HG02571 (cell line): ENCODE measurements at regions not wholly inside any gene's neighbourhood (a gene's known extent, or its start where the extent isn't known, plus 50 kb on each side); places are given as distances from the start of the nearest gene placed in this dataset.
"Not testable (repeated sequence)": the region's sequence is repeated elsewhere in the genome, so short reads cannot be mapped to it uniquely, and the experiment has no call there.

Experiments
- ATAC-seq: cut with Tn5 transposase; IDR thresholded peaks from one replicate; pipeline ENCODE4 v1.9.1; 2021; ENCODE audit warnings: mild to moderate bottlenecking, moderate library complexity; ENCODE audit not compliant: unreplicated experiment

DNA sequence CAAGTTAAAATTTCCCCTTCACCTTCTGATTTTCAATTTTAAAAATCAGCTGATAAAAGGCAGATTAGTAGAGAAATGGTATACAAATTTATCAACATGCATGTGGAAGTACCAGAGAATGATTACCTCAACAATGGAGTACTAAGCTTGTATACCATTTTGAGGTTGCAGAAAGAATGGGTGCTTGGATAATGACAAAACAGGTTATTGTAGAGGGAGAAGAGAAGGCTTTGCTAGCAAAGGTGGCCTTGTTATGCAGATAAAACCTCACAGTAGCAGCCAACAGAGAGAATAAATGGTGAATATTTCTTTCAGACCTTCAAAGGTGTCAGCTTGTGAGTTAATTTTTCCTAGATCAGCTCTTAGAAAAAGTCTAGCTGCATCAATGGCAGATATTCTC lies 1174.9 kb upstream of the ADGRL4 start:
- no peak for ATAC-seq

DNA sequence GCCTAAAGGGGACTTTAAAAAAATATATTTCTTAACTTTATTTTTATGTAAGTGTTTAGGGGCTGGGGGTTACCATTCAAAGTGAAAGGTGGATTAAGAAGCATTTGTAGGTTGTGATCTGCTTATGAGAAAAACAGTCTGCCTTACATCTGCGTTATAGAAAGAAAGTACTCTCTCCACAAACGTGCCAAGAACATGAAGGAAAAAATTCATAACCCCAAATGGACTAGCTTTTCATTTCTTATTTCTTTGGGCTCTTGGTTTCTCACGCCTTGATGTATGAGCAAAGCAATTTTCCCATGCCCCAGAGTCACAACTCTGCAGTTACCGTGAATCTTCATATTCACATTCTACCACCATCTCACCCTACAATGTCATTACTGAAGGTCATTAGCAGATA lies 1165.1 kb upstream of the ADGRL4 start:
- ATAC-seq, result no peak

DNA sequence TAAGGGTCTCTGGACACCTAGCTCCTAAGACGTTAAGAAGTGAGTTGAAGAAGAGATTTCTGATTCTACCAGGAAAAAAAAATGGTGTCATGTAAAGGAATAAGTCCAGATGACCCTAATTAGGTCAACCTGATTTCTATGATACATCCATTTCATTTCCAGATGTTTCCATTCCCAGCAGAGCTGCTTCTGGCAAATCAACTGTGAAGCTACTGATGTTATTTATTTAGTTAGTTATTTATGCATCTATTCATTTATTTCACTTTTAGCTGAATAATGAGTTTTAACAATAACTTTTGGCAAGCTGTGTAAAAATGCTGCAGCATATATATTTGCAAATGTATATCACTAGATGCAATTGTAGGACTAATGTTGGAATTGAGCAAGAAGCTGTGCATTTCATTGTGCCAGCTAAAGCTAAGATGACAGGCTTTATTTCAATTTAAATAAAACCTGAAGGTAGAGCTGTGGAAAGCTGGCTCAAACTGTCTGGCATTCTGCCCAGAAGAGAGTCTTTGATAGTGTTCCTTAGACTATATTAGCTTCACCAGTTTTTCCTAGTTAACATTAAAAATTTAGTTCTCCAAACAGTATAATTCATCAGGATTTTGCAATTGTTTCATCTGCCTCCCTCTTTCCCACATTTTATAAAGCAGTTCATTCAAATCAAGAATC lies 1164.4 kb upstream of the ADGRL4 start:
- ATAC-seq, result no peak

DNA sequence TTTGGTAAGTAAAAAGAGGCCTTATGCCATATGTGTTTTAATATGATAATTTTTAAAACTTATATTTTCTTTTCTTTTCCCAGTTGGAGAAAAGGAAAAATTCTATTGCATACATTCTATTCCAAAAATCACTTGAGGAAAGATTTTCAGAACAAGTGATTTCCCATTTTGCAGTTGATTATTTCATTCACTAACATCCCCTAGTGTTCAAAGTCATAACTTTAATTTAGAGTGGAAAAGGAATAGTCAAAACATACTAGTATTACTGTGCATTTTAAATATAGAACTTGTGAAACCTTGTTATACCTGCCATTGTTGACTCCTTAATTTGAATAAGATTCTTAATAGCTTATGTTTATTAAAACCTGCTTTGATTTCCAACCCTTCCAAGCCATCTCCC lies 1157.6 kb upstream of the ADGRL4 start:
- no peak for ATAC-seq

DNA sequence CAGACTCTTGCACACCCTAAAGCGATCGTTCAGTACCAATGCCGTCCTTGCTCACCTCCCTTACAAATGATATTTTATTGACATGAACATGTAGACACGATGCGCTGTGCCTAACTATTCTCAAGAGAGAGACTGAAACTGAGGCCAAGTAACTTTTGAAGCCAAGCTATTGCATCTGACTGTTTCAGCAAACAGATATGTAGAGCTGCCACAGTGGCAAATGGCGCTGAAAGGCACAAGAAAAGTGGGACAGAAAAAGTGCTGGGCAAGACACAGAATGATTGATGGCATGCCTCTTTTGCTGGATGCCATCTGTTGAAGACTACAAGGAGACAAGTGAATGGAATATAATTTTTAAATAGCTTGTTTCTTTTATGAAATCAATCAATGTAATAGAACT lies 1157.2 kb upstream of the ADGRL4 start:
- no peak for ATAC-seq

DNA sequence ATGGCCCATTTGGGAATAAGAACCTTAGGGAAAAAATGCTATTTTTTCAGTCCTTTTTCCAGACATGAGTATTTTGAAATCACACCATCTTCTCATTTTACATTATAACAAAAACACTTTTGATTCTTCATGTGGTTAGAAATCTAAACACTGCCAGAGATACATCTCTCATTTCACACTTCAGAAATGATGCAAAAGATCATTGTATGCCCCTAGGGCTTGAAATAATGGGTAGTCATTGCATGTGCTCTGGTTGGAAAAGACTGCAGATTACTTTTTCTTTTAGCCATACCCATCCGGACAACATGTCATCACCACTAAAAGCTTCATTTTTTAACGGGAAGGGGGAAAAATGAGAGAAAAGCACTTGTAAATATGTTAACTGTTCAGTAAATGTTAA lies 1152.2 kb upstream of the ADGRL4 start:
- no peak for ATAC-seq

DNA sequence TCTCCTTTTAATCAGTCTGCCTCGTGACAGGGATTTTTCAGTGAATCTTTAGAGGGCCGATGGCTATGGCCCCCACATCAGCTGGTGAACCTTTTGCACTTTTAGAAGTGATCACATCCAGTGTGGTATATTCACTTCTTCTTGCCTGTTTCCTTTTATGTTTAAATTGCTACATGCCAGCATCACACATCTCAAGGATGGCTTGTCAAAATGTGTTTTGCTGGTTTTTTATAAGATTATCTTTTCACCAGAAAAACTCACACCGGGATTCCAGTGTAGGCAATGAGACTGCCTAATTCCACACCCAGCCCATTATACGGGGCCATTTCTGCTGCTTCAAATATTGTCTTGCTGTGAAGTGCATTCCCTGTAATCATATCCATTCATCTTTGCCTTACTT lies 1151.7 kb upstream of the ADGRL4 start:
- ATAC-seq, result no peak

DNA sequence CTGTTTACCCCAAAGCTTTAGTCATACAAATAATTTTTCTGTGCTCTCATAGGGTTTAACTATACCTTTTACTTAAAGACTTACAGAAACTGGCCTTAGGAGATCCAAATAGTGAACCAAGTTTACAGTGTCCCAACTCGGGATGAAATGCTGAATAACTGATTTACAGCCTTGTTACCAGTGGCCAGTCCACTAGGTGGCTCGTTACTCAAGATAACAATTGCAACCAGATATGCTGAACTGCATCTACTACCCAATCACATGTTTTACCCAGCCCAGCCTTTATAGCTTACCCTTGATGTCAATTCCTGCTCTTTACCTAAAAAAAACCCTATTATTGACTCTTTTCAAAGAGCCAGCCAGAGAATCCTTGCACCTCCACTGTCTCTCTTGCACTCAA lies 1148.8 kb upstream of the ADGRL4 start:
- no peak for ATAC-seq

DNA sequence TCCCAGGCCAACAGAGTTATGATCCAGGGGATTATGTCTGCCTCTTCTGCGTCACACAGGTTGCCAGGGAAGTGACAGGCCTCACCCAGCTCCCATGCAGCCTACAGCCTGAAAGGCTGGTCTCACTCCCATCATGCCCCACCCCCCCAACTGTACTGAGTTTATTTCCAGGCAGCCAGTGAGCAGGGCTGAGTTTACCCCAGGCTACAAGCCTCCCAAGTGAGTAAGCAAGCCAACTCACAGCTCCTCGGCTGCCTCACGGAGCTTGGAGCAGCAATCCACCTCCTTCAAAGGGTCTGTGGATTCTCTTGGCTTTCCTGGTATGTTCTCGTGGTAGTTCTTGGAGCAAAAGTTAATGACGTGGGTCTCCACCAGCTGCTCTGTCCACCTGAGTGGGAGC lies 1147.6 kb upstream of the ADGRL4 start:
- ATAC-seq, result no peak

DNA sequence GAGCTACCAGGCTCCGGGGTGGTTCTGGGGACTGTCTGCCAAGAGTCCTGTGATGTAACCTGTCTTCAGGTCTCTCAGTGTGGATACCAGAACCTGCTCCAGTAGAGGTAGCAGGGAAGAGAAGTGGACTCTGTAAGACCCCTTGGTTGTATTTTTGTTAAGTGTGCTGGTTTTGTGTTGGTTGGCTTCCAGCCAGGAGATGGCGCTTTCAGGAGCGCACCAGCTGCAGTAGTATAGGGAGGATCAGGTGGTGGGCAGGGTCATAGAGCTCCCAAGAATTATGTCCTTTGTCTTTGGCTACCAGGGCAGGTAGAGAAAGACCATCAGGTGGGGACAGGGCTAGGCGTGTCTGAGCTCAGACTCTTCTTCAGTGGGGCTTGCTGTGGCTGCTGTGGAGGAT lies 1147.2 kb upstream of the ADGRL4 start:
- ATAC-seq, result no peak

DNA sequence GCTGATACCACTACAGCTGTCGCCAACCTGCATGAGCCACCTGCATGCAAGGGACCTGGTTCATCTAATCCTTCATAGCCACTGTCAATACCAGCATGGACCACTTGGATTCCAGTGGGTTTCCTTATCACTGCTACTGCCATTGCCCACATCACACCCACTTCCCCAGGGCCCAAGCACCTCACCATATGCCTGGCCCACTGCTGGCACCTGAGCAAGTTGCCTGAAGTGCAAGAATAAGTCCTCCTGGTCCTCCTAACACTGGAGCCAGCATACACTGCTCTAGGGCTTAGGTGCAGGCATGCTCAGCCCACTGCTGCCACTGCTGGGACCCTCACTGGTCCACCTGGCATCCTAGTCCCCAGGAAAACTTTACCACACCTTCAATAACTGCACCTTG lies 1136.8 kb upstream of the ADGRL4 start:
- no peak for ATAC-seq

DNA sequence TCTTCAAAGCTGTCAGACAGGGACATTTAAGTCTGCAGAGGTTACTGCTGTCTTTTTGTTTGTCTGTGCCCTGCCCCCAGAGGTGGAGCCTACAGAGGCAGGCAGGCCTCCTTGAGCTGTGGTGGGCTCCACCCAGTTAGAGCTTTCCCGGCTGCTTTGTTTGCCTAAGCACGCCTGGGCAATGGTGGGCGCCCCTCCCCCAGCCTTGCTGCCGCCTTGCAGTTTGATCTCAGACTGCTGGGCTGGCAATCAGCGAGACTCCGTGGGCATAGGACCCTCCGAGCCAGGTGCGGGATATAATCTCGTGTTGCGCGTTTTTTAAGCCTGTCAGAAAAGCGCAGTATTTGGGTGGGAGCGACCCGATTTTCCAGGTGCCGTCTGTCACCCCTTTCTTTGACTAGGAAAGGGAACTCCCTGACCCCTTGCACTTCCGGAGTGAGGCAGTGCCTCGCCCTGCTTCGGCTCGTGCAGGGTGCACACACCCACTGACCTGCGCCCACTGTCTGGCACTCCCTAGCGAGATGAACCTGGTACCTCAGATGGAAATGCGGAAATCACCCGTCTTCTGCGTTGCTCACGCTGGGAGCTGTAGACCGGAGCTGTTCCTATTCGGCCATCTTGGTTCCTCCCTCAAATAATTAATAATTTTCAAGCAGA lies 1131.5 kb upstream of the ADGRL4 start:
- ATAC-seq, result not testable (repeated sequence)

DNA sequence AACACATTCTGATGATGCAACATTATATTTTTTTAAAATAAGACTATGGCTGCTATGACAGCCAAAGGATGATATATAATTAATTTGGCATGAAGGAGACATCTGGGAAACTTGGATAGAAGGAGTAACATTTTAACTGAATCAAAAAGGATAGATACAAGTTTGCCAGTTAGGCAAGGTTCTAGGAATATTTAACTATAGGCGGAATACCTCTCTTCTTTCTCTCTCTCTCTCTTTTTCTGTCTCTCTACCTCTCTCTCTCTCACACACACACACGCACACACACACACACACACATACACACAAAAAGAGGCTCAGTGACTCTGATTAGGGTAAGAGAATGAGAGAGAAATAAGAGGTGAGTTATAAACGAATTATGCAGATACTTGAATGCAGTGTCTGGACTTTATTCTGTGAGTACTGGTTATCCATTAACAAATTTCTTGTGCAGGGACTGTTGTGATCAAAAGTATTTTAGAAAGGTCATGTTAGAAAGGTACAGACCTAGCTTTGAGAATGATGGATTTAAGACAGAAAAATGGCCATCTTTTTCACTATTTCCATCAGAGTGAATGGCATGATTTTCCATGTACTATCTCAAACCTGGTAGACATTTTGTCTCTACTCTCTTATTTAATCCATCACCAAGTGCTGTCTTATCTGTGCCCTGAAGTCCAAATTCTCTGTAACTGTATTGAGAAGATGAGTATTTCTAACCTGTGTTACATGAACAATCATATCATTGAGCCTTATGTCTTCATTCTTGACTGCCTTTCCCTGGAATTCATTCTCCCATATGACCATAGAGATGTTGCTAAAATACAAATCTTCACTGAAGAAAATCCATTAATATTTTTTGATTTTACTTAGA lies 1106.9 kb upstream of the ADGRL4 start:
- no peak for ATAC-seq

DNA sequence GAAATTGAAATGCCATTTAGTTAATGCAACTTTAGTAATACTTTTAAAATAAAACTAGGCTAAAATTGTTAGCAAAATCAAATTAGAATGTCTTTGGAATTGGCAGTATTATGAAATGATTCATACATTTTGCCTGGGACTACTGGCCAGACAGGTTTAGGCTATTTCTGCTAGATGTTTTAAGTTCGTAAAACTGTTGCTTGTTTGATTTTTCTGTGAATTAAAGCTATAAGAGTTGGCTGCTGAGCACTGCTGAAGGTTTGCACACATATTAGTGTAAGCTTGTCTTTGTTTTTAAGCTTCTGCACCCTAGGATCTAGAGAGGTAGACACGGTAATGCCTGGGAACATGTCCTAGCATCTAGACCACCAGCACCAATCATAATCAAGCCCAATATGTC lies 1094.6 kb upstream of the ADGRL4 start:
- ATAC-seq, result no peak

DNA sequence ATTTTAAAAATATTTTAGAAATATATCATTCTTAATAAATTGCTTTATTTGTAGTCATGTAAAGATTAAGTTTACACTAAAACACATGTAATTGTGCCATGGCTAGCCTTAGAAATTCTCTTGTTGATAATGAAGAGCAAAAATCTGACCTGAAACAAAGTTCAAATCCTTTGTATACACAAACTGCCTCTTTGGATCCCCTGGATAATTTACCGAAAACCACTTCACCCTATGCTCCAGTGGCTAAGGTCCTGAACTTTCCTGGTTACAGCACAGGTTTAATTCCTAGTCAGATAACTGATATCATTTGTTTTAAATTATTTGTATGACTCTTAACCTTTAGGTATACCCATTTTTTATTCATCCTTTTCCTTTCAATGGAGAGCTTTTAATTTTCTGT lies 1093.2 kb upstream of the ADGRL4 start:
- no peak for ATAC-seq

DNA sequence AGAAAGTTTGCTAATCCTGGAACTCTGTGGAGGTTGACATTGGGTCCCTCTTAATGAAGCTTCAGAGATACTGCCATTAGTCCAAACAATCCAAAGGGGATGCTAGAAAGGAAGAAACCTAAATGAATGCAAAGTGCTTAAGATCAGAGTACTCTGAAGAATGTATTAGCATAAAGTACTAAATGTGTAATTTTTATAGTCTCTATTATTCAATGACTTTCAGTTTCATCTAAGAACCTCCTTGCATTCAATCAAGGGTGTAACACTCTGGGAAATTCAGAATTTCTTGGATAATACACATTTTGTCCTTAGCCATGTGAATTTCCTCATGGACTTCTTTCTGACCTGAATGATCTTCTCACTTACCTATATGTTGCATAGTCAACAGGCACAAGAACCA lies 1078.5 kb upstream of the ADGRL4 start:
- ATAC-seq, result no peak

DNA sequence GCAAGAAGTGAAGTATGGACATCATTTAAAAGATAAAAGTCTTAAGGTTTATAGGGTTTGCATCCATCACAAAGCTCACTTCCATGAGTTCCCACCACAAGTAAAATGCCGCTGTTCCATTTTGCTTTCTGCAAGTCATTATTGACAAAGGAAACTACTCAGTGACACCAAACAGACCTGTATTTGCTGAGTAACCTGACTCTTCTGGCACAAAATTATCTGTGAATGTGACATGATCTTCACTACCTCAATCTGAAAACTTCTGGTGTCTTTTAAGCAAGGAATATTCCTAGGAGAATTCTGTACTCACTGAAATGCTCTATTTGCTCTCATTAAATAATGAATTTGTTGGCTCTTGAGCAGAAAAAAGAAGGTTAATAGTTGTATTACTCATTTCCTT lies 1077.4 kb upstream of the ADGRL4 start:
- ATAC-seq, result no peak

DNA sequence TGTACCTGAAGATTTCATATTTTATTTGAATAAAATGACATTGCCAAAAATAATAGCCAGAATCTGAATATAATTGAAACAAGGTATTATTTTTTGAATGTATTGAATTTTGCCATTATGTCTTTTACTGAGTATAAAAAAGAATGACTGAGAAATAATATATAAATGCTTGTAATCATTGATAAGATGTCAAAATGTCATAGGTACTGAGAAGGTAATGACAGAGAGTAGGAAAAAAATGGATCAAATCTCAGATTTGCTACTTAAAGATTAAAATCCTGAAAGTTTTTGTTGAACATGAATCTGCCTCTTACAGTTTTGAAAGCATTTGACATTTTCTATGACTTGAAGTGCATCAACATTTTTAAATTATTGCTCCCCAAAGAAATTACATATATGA lies 1069.9 kb upstream of the ADGRL4 start:
- ATAC-seq, result no peak

DNA sequence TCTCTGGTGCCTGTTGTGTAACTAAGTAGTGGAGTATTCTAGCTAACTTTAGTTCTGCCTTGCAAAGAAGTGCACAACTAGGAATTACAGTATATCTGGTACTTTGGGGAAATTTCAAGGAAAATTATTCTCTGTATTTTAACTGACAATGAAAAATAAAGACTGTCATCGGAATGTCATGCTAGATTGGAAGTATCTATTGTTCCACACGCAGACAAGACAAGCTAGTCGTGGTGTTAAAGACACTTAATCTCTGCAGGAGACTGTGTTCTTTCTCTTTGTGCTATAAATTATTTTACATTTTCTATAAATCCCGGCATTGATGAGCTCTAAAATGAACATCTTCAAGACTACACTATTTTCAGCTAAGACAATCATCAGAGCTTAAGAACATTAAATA lies 1068.8 kb upstream of the ADGRL4 start:
- ATAC-seq, result no peak

DNA sequence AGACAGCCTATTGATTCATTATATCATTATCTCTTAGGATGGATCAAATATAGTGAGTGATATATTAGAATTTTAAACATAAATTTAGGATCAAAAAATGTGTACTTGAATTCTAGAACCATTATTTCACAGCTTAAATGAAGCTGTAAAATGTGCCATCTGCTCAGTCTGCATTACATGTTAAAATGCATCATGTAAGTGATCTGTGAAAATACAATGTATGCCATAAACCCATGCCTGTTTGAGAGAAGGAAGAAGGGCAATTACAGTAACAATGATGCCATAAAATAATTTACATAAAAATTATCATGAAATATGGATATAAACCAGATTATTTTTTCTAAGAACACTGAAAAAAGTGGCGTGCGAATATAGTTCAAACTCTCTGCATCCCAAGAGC lies 1066.0 kb upstream of the ADGRL4 start:
- no peak for ATAC-seq

DNA sequence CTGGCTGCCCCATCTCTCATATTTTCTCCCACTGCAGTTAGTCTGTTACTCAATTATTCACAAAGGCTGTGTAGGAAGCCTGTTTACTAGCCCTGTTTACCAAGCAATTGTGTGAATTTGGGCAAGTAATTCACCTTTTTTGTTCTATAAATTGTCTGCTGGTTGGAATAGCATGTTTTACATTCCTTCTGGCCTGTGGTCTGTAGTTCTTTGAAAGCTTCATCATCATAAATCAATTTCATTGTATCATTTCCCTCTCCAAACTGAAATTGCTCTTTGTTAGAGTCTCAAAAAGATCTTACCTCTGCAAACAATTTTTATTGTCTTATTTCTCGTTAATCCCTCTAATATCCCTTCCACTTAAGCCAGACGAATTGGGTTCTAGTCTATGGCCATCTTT lies 1059.5 kb upstream of the ADGRL4 start:
- ATAC-seq, result no peak

DNA sequence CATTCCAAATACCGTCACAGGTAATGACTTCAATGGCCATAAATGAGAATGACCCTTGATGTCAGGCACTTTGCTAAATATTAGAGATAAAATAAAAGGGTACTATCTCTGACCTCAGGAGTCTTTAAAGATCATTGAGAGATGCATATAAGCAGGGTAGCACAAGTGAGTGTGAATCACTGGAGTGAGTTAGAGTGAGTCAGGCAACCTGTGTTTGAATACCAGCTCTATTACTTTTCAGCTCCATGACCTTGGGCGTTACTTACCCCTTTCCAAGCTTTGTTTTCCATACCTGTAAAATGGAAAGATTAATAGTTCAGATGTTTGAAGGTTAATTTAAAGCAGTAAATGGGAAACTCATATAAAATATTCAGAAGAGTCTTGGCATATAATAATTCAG lies 1058.0 kb upstream of the ADGRL4 start:
- no peak for ATAC-seq
